Activated naive CD4-positive, alpha-beta T cell treated with Interleukin-2 at 50 U/mL for 16 hours (primary cell): ENCODE measurements at regions not wholly inside any gene's neighbourhood (a gene's known extent, or its start where the extent isn't known, plus 50 kb on each side); places are given as distances from the start of the nearest gene placed in this dataset.
"Not testable (repeated sequence)": the region's sequence is repeated elsewhere in the genome, so short reads cannot be mapped to it uniquely, and the experiment has no call there.

Experiments
- DNase-seq: peaks from one replicate; pipeline ENCODE4 v3.0.0-alpha.2; 2020

DNA sequence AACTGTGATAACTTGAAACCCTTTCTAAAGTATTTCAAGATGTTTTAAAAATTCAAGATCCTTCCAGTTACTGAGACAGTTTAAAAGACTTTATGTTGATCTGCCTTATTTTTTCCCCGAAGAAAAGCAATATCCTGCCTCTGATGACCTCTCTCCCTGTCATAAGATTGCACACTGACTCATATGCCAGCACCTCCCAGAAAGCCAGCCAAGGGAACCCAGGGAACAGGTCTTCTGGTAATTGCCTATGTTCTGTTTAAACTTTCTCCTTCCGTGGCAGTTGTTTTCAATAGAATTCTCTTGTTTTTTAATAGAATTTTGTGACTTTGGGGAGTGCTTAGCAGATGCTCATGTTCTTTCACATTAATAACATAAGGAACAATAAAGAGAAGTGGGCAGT, 300.2 kb upstream of the PRKD1 start:
- no peak for DNase-seq

DNA sequence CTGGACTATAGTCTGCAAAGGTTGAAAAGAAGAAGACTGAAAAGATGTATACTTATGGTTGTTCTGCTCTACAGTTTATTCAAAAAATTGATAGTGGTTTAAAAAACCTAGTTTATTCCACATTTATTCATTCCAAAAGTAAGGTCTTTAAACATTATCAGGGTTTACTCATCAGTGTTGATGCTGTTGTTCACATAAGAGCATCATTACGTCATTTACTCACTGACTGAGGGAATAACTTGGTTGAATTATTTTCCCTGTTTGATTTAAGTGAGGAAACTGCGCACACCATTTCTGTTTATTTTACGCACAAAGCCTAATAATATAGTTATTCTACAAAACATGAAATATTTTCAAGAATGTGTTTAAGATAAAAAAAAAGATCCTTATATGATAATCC, 303.1 kb upstream of the PRKD1 start:
- no peak for DNase-seq

DNA sequence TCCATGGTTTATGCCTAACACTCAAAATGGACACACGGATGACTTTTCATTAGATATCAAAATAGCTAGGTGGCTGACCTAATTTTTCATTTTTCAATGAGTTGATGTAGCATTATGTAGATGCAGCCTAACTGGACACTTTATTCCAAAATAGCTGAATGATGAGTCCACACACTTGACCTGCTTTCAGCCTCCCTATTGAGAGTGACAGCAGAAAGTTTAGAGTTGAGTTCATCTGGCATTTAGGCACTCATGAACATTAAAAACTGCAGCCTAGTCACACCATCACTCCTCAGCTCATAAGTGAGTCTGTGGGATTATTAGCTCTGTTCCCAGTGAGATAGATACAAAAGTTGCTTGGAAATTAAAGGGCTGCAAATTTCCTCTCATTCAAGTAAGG, 307.3 kb upstream of the PRKD1 start:
- DNase-seq, result no peak

DNA sequence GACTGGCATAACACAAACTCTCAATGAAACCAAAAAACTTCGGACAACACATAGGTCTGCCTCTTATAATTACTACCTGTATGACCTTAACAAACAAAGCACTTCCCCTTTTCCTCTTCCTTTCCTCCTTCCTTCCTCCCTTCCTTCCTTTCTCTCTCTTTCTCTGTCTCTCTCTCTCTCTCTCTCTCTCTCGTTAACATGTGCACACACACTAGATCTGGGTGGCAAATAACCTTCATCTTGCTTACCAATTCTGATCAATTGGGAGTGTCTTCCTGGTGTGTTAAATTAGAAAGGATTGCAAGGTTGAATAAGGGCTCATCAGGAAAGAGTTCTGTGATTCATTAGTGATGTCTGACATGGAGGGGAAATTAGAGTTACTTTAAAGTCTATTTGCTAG, 307.8 kb upstream of the PRKD1 start:
- no peak for DNase-seq

DNA sequence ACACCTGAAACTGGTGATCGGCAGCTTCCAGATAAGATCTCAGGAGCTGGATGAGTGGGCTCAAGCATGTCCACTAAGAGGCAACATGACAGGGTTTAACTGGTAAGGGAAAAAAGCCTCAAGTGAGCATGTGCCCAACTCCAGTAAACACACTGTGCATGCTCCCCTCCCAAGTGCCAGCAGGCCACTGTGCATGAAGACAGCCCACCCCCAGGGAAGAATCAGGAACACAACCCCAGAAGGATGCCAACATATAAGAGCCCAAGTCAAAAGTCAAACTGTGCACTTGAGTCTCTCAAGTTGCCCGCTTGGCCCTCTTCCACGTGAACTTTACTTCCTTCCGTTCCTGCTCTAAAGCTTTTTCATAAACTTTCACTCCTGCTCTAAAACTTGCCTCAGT, 311.3 kb upstream of the PRKD1 start:
- no peak for DNase-seq

DNA sequence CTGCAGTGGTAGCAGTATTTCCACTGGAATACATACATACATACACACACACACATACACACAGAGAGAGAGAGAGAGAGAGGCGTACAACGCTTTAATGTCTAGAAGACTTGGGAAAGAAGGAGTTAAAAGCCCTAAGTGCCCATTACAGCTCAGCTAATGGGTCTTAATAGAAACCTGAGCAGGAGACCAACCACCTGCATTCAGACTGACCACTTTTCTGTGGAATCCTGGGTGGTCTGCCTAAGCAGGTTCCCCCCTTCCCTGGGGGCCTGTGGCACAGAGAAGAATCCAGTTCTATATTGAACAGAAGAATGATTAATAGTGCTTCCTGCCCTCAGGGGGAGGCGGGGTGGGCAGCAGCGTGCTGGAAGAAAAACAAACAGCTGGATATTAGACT, 312.4 kb upstream of the PRKD1 start:
- DNase-seq, result no peak

DNA sequence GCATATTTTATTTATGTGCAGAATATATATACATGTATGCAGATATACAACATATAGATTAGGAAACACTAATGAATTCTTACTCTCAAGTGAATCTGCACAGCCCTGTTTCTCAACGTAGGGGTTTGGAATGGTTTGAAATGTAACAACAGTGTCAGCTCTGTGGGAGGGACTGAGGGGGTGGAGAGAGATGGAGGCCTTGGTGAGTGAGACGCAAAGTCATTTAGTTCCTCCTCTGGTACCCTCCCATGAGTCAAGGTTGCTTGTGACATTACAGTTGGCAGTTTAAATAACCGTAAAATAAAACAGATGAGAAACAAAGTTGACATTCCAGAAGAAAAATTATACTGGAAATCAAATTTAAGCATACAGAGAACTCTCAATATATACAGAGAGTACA, 313.0 kb upstream of the PRKD1 start:
- DNase-seq, result no peak

DNA sequence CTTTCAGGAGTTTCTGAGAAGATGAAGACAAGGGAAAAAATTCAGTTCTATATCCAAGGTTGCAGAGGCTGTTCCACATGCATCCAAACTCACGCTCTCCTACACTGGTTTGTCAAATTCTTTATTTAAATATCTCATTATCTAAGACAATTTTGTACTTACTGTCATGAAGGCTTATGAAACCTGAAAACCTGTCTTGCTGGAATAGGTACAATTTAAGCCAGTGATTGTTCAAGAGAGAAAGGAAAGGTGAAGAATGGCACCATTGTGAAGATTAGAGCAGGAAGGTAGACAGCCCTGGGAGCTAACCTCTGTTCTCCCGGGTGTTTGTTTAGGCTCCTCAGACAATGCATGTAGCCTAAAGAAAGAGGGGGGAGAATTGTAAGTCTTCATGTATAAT, 315.1 kb upstream of the PRKD1 start:
- no peak for DNase-seq

DNA sequence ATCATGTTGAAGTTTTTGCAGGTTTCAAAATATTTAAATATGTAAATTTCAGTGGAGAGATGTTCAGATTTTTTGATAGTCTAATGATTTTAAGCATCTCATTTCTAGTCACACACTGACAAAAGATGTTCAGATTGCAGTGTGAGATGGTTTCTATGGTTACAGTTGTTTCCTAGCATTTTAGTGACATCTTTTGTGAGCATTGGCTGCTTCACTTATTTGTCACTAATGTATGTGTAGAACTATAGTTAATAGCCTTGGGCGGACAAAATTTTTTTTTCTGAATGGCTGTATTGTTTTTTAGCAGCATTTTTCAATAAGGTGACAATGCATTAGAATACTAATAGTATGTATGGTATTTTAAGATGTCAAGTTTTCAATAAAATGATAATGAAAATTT, 315.6 kb upstream of the PRKD1 start:
- no peak for DNase-seq

DNA sequence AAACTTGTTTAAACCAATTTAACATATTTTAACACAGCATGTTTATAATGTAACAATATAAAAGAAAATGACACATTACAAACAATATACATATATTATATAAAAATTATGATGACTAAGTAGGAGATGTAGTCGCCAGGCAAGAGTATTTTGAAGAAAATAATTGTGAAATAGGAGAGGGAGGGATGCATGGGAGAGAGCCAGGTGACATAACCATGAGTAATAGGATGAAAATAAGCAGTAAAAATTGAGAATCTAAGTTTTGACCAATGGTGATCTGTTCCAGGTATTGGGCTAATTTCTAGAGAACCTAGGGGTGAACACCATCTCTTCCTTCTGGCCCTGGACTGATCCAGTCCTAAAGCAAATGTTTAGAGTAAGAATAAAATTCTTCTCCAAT, 315.2 kb upstream of the G2E3 start:
- DNase-seq, result no peak

DNA sequence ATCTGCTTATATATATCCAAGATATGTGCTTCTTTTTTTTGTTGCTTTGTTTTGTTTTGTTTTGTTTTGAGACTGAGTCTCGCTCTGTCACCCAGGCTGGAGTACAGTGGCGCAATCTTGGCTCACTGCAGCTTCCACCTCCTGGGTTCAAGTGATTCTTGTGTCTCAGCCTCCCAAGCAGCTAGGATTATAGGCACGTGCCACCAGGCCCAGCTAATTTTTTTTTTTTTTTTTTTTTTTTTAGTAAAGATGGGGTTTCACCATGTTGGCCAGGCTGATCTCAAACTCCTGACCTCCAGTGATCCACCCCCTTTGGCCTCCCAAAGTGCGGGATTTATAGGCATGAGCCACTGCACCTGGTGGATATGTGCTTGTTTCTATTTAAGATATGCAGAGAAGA, 314.6 kb upstream of the G2E3 start:
- DNase-seq, result not testable (repeated sequence)

DNA sequence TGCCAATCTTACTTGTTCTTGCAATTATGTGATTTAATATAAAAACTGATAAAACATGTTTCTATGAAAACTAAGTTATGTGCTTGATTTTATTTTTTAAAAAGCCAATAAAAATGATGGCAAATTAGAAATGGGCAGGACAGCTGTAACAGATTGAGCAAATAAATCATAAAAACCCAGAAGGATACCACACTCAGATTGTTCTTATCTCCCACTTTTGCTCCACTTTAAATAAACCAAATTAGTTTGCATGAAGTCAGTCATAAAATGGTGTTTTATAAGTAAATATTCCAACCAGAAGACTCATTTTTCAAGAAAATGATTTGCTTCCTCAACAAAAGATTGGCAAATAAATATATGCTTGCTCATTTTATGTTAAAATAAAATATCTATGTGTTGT, 307.9 kb upstream of the G2E3 start:
- DNase-seq, result no peak

DNA sequence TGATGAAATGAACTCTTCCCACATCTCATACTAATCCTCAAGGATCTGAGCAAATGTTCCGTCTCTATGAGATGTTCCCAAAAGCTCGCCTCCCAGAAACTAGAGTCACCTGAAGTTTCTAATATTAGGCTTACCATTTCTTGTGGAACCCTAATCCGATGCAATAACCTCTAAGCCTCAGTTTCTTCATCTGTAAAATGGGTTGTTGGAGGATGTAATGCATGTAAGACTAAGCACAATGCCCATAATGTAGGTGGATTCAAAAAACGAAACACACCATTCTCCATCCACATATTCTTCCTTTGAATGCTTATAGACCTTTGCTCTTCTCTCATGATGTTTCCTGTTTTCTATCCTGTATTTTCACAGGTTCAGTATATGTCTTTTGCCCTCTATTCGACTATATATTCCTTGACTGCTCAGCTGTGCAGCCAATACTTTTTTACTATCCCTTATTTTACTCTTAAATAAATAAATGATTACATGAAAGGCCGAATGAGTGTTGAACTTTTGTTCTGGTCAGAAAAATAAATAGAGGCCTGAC, 307.3 kb upstream of the G2E3 start:
- DNase-seq, result no peak

DNA sequence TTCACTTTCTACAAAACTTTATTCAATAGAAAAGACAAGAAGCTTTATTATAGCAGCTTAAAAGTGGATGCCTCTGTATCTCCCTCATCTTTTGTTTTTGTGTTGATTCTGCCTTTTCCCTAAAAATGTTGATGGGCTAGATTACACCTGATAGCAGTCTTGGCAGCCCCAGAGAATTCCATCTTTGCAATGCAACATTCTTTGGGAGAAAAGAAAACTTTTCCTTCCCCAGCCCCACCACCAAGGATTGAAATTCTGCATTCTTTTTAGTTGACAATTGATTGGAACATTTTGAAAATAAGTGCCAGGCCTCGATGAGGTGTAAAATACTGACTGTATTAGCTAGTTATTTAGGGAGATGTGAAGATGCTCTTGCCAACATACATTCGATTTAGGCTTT, 306.8 kb upstream of the G2E3 start:
- DNase-seq, result no peak

DNA sequence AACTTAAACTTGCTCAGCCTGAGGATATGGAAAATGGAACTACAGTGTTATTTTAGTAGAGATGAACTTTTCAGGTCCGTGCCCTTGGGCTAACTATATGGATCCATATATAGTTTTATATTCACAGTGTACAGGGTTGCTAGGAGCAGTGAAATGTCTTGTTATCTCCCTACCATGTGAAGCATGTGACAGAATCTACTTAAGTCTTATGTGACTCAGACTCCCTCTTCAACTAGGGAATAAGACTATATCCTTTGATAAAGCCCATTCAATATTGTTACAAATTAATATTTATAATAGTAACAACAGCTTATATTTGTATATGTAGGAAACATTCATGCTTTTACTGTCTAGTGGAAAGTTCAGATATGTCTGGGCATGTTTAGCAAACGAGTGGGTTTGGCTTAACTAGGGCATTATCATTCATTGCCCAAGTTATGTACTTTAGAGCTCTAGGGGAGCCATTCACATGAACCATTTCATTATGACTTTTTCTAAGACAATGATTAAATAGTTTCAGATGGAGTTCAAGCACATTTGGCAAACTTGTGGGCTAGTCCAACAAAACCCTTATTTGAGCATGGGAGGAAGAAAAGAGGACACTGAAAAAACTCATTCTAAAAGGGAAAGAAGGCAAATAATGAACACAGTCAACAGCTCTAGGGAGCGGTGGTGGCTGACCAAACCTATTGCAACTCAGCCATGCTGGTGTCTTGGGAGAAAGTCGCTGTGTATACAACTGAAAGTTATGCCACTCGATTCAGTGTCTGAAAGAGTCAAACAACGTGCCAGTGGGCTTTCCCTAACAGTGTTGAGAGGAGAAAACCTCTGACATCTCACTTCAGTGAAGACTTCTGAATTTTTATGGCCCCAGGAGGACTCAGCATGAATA, 305.9 kb upstream of the G2E3 start:
- no peak for DNase-seq

DNA sequence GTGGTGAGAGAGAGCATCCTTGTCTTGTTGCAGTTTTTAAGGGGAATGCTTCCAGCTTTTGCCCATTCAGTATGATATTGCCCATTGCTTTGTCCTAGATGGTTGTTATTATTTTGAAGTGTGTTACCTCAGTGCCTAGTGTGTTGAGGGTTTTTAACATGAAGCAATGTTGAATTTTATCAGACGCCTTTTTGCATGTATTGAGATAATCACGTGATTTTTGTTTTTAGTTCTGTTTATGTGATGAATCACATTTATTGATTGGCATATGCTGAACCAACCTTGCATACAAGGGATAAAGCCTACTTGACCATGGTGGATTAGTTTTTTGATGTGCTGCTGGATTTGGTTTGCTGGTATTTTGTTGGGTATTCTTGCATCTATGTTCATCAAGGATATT, 302.3 kb upstream of the G2E3 start:
- DNase-seq, result no peak

DNA sequence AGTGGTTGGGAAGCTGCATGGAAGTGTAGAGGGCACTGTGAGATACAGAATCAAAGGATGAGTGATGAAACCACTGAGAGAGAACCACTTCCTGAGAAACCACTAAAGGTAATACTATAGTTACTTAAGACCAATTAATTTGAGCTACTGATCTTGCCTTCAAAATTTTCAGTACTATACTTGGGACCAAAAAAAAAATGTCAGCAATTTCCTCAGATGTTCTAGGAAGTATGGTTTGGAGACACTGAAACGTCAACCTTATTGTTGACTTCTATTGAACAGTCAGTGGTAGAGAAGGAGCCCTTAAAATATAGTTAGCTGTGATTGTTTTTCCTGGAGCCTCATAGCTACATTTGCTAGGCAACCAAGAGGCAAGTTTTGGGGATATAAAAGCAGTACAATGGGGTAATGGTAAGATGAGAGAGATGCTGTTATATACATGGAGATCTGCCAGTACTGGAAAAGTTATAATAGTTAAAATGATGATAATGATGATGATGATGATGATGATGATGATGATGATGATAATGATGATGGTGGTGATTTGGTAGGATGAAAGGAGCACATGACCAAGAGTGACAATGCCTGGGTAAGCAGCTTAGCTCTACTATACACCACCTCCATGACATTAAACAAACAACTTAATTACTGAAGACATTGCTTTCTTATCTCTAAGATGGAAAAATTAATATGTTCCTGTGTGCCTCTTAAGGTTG, 300.9 kb upstream of the G2E3 start:
- DNase-seq, result no peak

DNA sequence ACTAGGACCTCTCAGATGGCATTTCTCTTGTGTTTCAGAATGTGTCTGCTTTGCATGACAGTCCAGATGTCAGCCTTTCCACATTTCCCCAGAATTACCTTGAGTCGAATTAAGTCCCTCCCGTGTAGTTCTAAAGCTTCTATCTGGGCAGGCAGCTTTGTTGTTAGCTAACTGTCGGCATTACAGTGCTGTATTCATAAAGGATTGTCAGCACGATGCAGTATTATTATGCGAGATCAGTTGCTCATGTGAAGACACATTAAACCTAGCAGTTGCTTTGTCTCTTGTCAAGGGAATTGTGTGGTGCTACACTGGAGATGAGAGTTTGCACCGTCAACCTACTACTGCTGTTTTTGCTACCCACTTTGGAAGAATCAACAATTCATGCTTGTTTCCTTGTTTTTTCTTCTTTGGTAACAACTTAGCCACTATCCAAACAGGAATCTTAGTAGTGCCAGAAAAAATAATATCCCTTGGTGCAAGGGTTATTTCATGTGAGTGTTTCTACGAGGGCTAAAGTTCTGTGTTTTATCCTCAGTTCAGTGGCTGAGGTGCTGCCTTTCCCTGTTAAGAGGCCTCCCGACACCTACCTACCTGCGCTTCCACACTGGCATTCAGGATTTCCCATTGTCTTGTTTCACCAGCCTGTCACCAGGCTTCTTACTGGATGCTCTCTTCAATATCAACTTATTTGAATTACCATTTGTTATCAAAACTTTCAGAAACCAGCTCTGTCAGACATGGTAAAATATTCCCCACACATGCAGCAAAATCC, 297.9 kb upstream of the G2E3 start:
- DNase-seq, result no peak

DNA sequence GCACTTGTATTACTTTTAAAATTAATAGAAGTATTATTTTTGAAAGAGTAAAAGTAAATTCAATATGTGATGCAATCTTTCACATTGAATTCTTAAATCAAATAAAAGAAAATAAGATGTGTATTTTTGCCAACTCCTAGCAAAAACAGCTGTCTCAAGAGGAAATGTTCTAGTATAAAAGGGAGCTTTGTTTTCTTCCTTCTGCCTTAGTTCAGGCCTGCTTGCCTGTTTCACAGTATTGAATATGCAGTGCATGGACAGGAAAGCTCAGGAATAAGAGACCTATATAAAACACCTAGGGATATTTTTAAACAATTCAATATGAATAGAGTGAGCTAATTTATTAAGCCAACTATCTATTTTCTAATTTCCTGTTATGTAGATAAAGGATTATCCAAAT, 294.8 kb upstream of the G2E3 start:
- DNase-seq, result no peak

DNA sequence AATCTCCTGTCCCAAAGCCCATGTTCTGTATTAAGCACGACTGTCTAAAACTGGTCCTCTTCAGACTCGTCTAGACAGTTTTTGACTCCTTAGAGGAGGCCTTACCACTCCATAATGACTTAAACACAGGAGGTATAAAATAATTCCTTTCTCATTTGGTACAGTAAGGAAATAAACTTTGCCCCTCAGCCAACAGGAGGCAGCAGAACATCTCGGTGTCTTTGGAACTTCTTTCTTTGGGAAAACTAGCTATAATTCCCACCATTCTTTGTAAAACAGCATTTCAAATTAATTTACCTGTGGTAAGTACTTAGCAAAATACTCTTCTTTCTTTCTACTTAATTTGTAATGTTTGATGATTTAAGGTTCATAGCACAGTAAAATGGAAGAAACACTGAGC, 292.7 kb upstream of the G2E3 start:
- no peak for DNase-seq

DNA sequence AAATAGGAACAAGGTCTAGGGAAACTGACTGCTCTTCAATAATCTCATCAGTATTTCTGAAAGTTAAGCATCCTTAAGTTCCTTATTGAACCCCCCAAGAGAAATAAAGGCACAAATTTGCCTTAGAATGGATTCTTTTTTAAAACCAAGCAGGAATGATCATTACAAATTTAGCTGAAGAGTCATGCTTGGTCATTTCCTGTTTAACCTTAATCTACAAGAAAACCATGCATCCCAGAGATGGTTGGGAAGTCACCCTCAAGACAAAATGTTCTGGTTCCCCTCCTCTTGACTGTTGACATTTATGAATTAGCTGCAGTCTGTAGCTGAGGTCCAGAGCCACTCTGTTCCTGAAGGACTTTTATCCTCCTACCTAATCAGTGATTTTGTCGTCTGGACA, 291.8 kb upstream of the G2E3 start:
- DNase-seq, result no peak

DNA sequence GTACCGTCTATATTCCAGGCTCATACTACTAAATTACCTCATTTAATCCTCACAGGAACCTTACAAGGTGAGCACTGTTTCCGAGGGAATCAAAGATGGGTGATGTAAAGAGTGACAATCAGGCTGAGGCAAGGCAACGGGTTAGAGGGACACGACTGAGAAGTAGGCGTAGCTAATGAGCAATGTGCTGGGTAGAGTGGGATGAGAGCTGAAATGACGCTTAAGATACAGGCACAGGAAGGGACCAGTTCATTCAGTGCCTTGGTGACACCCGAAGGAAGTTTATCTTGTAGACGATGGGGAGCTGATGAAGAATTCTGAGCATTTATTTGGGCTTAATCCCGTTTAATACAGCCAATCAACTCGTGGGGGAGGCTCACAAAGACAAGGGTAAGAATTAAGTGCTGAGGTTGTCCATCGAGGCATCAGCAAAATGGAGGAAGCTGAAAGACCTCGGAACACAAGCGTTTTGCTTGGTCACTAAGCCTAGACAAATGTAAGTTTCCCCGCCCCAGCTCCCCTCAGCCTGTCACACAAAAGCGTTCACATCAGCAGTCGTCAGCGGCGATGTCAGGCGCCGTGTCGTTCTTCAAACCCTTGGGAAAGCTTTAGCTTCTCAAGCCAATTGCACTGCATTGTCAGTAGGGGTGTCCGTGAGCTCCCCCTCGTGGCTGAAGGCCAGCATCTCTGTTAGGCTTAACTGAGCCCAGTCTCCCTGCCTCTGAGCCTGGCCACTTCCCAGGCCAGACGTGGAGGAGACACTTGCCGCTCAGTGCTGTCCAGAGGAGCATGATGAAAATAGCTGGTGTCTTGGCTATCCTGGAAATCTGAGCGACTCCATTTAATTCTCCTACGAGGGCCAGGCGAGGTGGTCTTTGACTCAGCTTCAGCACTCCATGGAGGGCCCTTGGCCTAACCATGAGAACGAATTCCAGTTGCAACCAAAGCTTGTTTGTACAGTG, 288.5 kb upstream of the G2E3 start:
- DNase-seq, result peak; percentile 46
